Fibroblast of lung (primary cell): ENCODE measurements at regions not wholly inside any gene's neighbourhood (a gene's known extent, or its start where the extent isn't known, plus 50 kb on each side); places are given as distances from the start of the nearest gene placed in this dataset.
"Not testable (repeated sequence)": the region's sequence is repeated elsewhere in the genome, so short reads cannot be mapped to it uniquely, and the experiment has no call there.

Source experiments
- DNase-seq, 2 donors: peaks; one replicate each; pipeline versions ENCODE4 v3.0.0 to v3.0.0-alpha.2; 2010; ENCODE audit warnings: low read depth in 2 of 2
- H2AFZ ChIP-seq: 2 replicates; pipeline ENCODE4 v1.5.1; 2012; ENCODE audit warnings: low read length, control low read depth, inconsistent platforms
- H3K27ac ChIP-seq: 2 replicates; pipeline ENCODE4 v1.5.1; 2011; ENCODE audit warnings: low read length, control low read depth; ENCODE audit not compliant: insufficient read depth
- H3K27me3 ChIP-seq: 2 replicates; pipeline ENCODE4 v1.5.1; 2011; ENCODE audit warnings: mild to moderate bottlenecking, low read length; ENCODE audit not compliant: control insufficient read depth, insufficient read depth
- H3K36me3 ChIP-seq: 2 replicates; pipeline ENCODE4 v1.5.1; 2011; ENCODE audit warnings: low read length; ENCODE audit not compliant: control insufficient read depth, insufficient read depth
- H3K4me1 ChIP-seq: 2 replicates; pipeline ENCODE4 v1.5.1; 2011; ENCODE audit warnings: low read length; ENCODE audit not compliant: control insufficient read depth, insufficient read depth; ENCODE audit errors: extremely low read depth
- H3K4me2 ChIP-seq: 2 replicates; pipeline ENCODE4 v1.5.1; 2011; ENCODE audit warnings: low read length, control low read depth; ENCODE audit not compliant: insufficient read depth; ENCODE audit errors: extremely low read depth
- H3K4me3 ChIP-seq, 4 experiments: fragments of 200-600 bp in 1 of 4; sonication (generic) in 1 of 4; replicated peaks in 1 of 4; 2 replicates each; pipeline ENCODE4 v1.5.1; 2011 to 2016; ENCODE audit warnings: low read length in 4 of 4, low read depth in 3 of 4, mild to moderate bottlenecking in 3 of 4, control low read depth in 2 of 4, inconsistent platforms in 1 of 4, mixed read lengths in 1 of 4; ENCODE audit not compliant: insufficient read depth in 1 of 4; ENCODE audit errors: control extremely low read depth in 1 of 4
- H3K79me2 ChIP-seq: 2 replicates; pipeline ENCODE4 v1.5.1; 2012; ENCODE audit warnings: mild to moderate bottlenecking, low read length, inconsistent platforms; ENCODE audit not compliant: control insufficient read depth, insufficient read depth
- H3K9ac ChIP-seq: 2 replicates; pipeline ENCODE4 v1.5.1; 2011; ENCODE audit warnings: mild to moderate bottlenecking, low read length, control low read depth; ENCODE audit not compliant: insufficient read depth
- H3K9me3 ChIP-seq: 2 replicates; pipeline ENCODE4 v1.5.1; 2012; ENCODE audit warnings: low read depth, low read length; ENCODE audit not compliant: control insufficient read depth, insufficient read depth
- H4K20me1 ChIP-seq: 2 replicates; pipeline ENCODE4 v1.5.1; 2011; ENCODE audit warnings: low read length; ENCODE audit not compliant: control insufficient read depth, insufficient read depth; ENCODE audit errors: extremely low read depth
- CTCF ChIP-seq, 2 donors: IDR thresholded peaks in 1 of 2; conservative IDR thresholded peaks in 1 of 2; 1 replicate in 1 of 2; 2 replicates in 1 of 2; pipeline ENCODE4 v1.5.1; 2011 to 2012; ENCODE audit warnings: low read length in 2 of 2, control low read depth in 1 of 2, inconsistent platforms in 1 of 2, low read depth in 1 of 2, mild to moderate bottlenecking in 1 of 2
- EZH2 ChIP-seq: IDR thresholded peaks from 2 replicates; pipeline ENCODE4 v1.5.1; 2012; ENCODE audit warnings: low read length, control low read depth, mild to moderate bottlenecking; ENCODE audit errors: missing control alignments

GRCh38 chrY:7654985-7655384, 743.4 kb upstream of the AMELY start:
- no peak overlapping the region for H3K4me2 ChIP-seq
- H2AFZ ChIP-seq: no peak overlapping the region
- TF ChIP-seq CTCF (conservative IDR thresholded peaks at IDR 0.05 in 1 of 2, IDR thresholded peaks at IDR 0.05 in 1 of 2; ENCODE audit: low read depth in 1 of 2, low read length in 2 of 2) (no peak), EZH2 (no peak)
- no peaks in the 10 kb centered on the region for H3K79me2 ChIP-seq
- H3K27me3 ChIP-seq: no peaks in the 10 kb centered on the region
- H3K9me3 ChIP-seq: no peaks in the 10 kb centered on the region
- no peaks in the 10 kb centered on the region for H3K36me3 ChIP-seq
- H3K9ac ChIP-seq: no peak overlapping the region
- no peak for DNase-seq
- no peak overlapping the region for H3K4me3 ChIP-seq
- H3K27ac ChIP-seq: no peak overlapping the region
- H3K4me1 ChIP-seq: no peaks in the 10 kb centered on the region
- H4K20me1 ChIP-seq: no peaks in the 10 kb centered on the region

- not testable (repeated sequence) for H4K20me1 ChIP-seq, H3K27ac ChIP-seq, H3K9ac ChIP-seq, H2AFZ ChIP-seq, H3K9me3 ChIP-seq, H3K4me3 ChIP-seq, H3K36me3 ChIP-seq, H3K27me3 ChIP-seq, H3K79me2 ChIP-seq, H3K4me2 ChIP-seq, H3K4me1 ChIP-seq
- peak in 1 of 2 donors; percentile 7 for DNase-seq
Observed at GRCh38 chrY:7649866-7650265, 738.3 kb upstream of the AMELY start.
